Endothelial cell of umbilical vein (primary cell): ENCODE measurements at regions not wholly inside any gene's neighbourhood (a gene's known extent, or its start where the extent isn't known, plus 50 kb on each side); places are given as distances from the start of the nearest gene placed in this dataset.

Experiments used
- BruUV-seq: library from RNA; stranded (reverse); fragments of 400-500 nt; replicated peaks from 2 replicates; lab custom pipeline; 2021; lab: Mats Ljungman, UMichigan
- CTCF ChIA-PET: fragments of 300-600, 350-600 bp; sonication (Branson Sonifier 250); formaldehyde crosslinking; loops from one replicate; lab custom pipeline; 2021; ENCODE audit warnings: antibody characterized with exemption, inconsistent platforms; lab: Charles Lee
- POLR2A ChIA-PET: fragments of 300-600, 350-600 bp; sonication (Branson Sonifier 250); formaldehyde crosslinking; loops from one replicate; lab custom pipeline; 2021; ENCODE audit warnings: antibody characterized with exemption, inconsistent platforms; lab: Charles Lee
- DNase-seq: peaks from one replicate; pipeline ENCODE4 v3.0.0-alpha.2; 2011; ENCODE audit warnings: low read depth, low spot score
- FAIRE-seq: peaks from 2 replicates; lab custom pipeline; 2011; peaks lifted over from hg19 to GRCh38; lab: Jason Lieb, UNC
- H2AFZ ChIP-seq: 2 replicates; pipeline ENCODE4 v1.6.0; 2012; ENCODE audit warnings: low read depth, low read length, control low read depth, inconsistent platforms
- H3K27ac ChIP-seq: 2 replicates; pipeline ENCODE4 v1.5.1; 2011; ENCODE audit warnings: low read depth, mild to moderate bottlenecking, control low read depth, low read length, moderate library complexity; ENCODE audit not compliant: insufficient read depth
- H3K27me3 ChIP-seq, 2 experiments: 2 replicates each; pipeline versions ENCODE4 v1.6.0 to v1.6.1; 2011; ENCODE audit warnings: low read length in 2 of 2, mixed read lengths in 1 of 2; ENCODE audit not compliant: control insufficient read depth in 2 of 2, insufficient read depth in 2 of 2
- H3K36me3 ChIP-seq, 2 experiments: 2 replicates in 1 of 2; 3 replicates in 1 of 2; pipeline ENCODE4 v1.5.1; 2011; ENCODE audit warnings: low read length in 2 of 2, mild to moderate bottlenecking in 1 of 2, moderate library complexity in 1 of 2; ENCODE audit not compliant: control insufficient read depth in 2 of 2, insufficient read depth in 2 of 2; ENCODE audit errors: extremely low read depth in 1 of 2
- H3K4me1 ChIP-seq: 3 replicates; pipeline ENCODE4 v1.5.1; 2011; ENCODE audit warnings: mild to moderate bottlenecking, low read length; ENCODE audit not compliant: control insufficient read depth, insufficient read depth; ENCODE audit errors: extremely low read depth
- H3K4me2 ChIP-seq: 2 replicates; pipeline ENCODE4 v1.6.1; 2011; ENCODE audit warnings: low read length, control low read depth, mixed read lengths; ENCODE audit not compliant: insufficient read depth
- H3K4me3 ChIP-seq, 3 experiments: fragments of 200-600 bp in 1 of 3; sonication (generic), shearing (Covaris generic) in 1 of 3; replicated peaks in 1 of 3; 2 replicates each; pipeline ENCODE4 v1.5.1; 2011 to 2016; ENCODE audit warnings: control low read depth in 3 of 3, low read length in 3 of 3, mild to moderate bottlenecking in 2 of 3, inconsistent platforms in 1 of 3, low read depth in 1 of 3, moderate library complexity in 1 of 3; ENCODE audit not compliant: insufficient read depth in 1 of 3
- H3K79me2 ChIP-seq: 2 replicates; pipeline ENCODE4 v1.6.0; 2012; ENCODE audit warnings: low read length, inconsistent platforms; ENCODE audit not compliant: control insufficient read depth, insufficient read depth
- H3K9ac ChIP-seq: replicated peaks from 2 replicates; pipeline ENCODE3; 2011; ENCODE audit warnings: low read length, control low read depth; ENCODE audit not compliant: insufficient read depth; ENCODE audit errors: extremely low read depth
- H3K9me1 ChIP-seq: replicated peaks from 3 replicates; pipeline ENCODE4 v1.6.0; 2011; ENCODE audit warnings: mild to moderate bottlenecking, low read length; ENCODE audit not compliant: control insufficient read depth, insufficient read depth; ENCODE audit errors: extremely low read depth
- H3K9me3 ChIP-seq: replicated peaks from 2 replicates; pipeline ENCODE4 v1.5.1; 2012; ENCODE audit warnings: low read length, inconsistent platforms; ENCODE audit not compliant: control insufficient read depth, insufficient read depth
- H4K20me1 ChIP-seq: replicated peaks from 2 replicates; pipeline ENCODE3; 2011; ENCODE audit warnings: mild to moderate bottlenecking, low read length; ENCODE audit not compliant: control insufficient read depth, insufficient read depth; ENCODE audit errors: extremely low read depth
- CTCF ChIP-seq, 2 donors: IDR thresholded peaks; 1 replicate in 1 of 2; 2 replicates in 1 of 2; pipeline ENCODE4 v1.5.1; 2011; ENCODE audit warnings: low read length in 2 of 2, mild to moderate bottlenecking in 2 of 2, moderate library complexity in 2 of 2, control low read depth in 1 of 2, inconsistent platforms in 1 of 2, low read depth in 1 of 2; ENCODE audit not compliant: insufficient read depth in 1 of 2; ENCODE audit errors: extremely low read depth in 1 of 2
- EZH2 ChIP-seq: IDR thresholded peaks from 2 replicates; pipeline ENCODE4 v1.6.1; 2012; ENCODE audit warnings: borderline replicate concordance, low read depth, mild to moderate bottlenecking, moderate library complexity, low read length, inconsistent platforms; ENCODE audit not compliant: severe bottlenecking
- FOS ChIP-seq: IDR thresholded peaks from 2 replicates; pipeline ENCODE4 v1.6.1; 2011; ENCODE audit warnings: mild to moderate bottlenecking, low read length, moderate library complexity, borderline replicate concordance; ENCODE audit not compliant: insufficient read depth
- GATA2 ChIP-seq: IDR thresholded peaks from 2 replicates; pipeline ENCODE4 v1.7.0; 2011; ENCODE audit warnings: low read depth, mild to moderate bottlenecking, moderate library complexity, mixed read lengths, low read length; ENCODE audit not compliant: insufficient read length, insufficient read depth
- JUN ChIP-seq: IDR thresholded peaks from 2 replicates; pipeline ENCODE4 v1.6.1; 2011; ENCODE audit warnings: borderline replicate concordance, low read depth; ENCODE audit not compliant: insufficient read length, insufficient read depth
- MAX ChIP-seq: IDR thresholded peaks from 2 replicates; pipeline ENCODE4 v1.6.1; 2011; ENCODE audit not compliant: insufficient read depth, insufficient read length
- MYC ChIP-seq: IDR thresholded peaks from one replicate; pipeline ENCODE4 v1.6.1; 2011; ENCODE audit warnings: mild to moderate bottlenecking, low read depth, low read length
- POLR2A ChIP-seq: IDR thresholded peaks from 2 replicates; pipeline ENCODE4 v1.6.1; 2012; ENCODE audit warnings: low read depth, mild to moderate bottlenecking, control low read depth, low read length
- POLR2AphosphoS5 ChIP-seq: IDR thresholded peaks from 2 replicates; pipeline ENCODE4 v1.6.1; 2012; ENCODE audit warnings: low read depth, mild to moderate bottlenecking, control low read depth, low read length, moderate library complexity; ENCODE audit not compliant: insufficient read depth
- dilution Hi-C: fragments of 300-500 bp; cut with MboI; formaldehyde crosslinking; loops from one replicate; pipeline ENCODE4 v1.15.0; 2019; ENCODE audit warnings: low sequenced_read_pairs; ENCODE audit not compliant: extremely low pct_ligation_motif_present
- intact Hi-C: fragments of 100-400 bp; cut with micrococcal nuclease; formaldehyde crosslinking; loops from one replicate; pipeline ENCODE4 v1.10.0; 2022

- Histone ChIP-seq H3K27me3 (no peaks in the 10 kb centered on the region), H3K27ac (no peak overlapping the region), H2AFZ (no peak overlapping the region), H4K20me1 (no peaks in the 10 kb centered on the region), H3K4me3 (no peak overlapping the region), H3K4me1 (no peaks in the 10 kb centered on the region), H3K36me3 (no peaks in the 10 kb centered on the region), H3K4me2 (no peak overlapping the region), H3K79me2 (no peaks in the 10 kb centered on the region), H3K9me1 (no peaks in the 10 kb centered on the region), H3K9me3 (no peaks in the 10 kb centered on the region), H3K9ac (no peak overlapping the region)
- CTCF ChIA-PET, result no interaction called here
- dilution Hi-C loops, result no loop called here
- DNase-seq (no peak), FAIRE-seq (no peak)
- no TSS peak for BruUV-seq
- TF ChIP-seq GATA2 (no peak), MAX (no peak), JUN (no peak), CTCF (IDR thresholded peaks at IDR 0.05; ENCODE audit: extremely low read depth in 1 of 2, insufficient read depth in 1 of 2, low read depth in 1 of 2, low read length in 2 of 2) (no peak), FOS (no peak), EZH2 (no peak), POLR2AphosphoS5 (no peak), POLR2A (no peak), MYC (no peak)
- POLR2A ChIA-PET, result no interaction called here
- intact Hi-C loops, result no loop called here
Observed at GRCh38 chr12:40634517-40635131, 57.6 kb upstream of the CNTN1 start.
